Fibroblast of skin of right quadriceps (primary cell): ENCODE measurements at regions not wholly inside any gene's neighbourhood (a gene's known extent, or its start where the extent isn't known, plus 50 kb on each side); places are given as distances from the start of the nearest gene placed in this dataset.
"Not testable (repeated sequence)": the region's sequence is repeated elsewhere in the genome, so short reads cannot be mapped to it uniquely, and the experiment has no call there.

Experiments
- DNase-seq: peaks from one replicate; pipeline ENCODE4 v3.0.0-alpha.2; 2013

DNA sequence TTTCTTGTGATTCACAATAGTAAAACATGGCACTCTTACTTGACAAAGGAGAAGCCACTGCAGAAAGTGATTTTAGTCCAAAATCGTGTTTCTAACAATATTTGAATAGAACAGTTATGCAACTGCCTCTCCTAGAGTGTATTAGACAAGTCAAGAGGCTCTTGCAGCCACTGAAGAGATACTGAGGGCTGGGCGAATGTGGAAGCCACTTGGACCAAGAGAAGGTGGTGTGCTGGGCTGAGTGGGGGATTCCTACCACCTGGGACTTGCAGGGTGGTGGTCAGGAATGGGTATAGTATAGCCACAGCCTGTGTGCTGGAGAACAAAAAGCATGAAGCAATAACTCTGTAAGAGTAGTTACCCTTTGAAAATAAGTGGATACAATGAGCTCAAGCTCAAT is 223.8 kb upstream of the DNAJC19 start:
- DNase-seq = no peak

DNA sequence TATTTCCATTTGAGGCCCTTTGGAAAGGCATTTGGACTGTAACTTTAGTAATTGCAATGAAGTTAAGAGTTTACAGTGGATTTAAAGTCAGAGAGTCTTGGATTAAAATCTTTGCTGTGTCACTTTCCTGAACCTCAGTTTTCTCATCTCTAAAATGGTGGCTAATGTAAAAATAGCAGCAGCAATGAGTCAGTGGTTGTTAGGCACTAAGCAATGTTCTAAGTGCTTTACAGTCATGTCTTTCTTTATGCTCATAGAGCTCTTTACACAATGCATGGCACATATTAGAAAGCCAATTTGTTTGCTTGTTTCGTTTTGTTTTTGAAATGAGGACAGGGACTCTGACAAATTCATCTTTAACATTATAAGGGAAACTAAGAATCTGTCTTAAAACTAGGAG is 222.7 kb upstream of the DNAJC19 start:
- DNase-seq = no peak

- peak; percentile 10 for DNase-seq
Measured at GRCh38 chr3:181210275-181210674, 220.7 kb upstream of the DNAJC19 start.

DNA sequence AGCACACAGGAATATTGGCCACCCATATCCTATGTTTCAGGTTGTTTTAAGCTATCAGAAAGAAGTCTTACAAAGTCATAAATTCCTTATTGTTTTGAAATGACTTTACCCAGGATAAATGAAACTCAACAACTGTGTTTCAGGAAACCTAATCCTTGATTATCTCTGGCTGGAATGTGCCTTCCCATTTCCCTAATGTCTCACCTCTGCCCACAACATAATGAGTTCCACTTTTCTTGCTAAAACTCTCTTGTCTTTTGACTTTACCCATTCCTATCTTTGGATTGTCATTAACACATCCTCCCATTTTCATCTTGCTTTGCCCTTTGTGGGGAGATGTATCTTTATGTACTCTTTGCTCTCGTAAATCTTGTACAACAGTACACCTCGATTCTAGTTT is 200.0 kb upstream of the DNAJC19 start:
- DNase-seq = no peak

DNA sequence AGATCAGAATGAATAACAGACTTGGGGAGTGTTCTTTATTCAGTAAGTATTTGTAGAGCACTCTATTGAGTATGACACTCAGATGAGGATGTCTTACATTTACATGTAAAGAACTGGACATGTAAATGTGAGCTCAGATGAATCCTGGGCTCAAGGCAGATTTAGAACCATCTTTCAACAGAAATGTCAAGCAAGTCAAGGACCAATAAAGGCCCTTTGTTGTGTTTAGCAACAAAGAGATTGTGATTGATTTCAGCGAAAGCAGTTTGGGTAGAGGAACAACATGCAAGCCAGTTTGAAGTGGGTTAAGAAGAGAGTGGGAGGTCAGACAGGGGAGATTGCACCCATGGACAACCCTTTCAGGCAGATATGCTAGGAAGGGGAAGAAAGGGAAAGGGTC is 194.2 kb upstream of the DNAJC19 start:
- no peak for DNase-seq

DNA sequence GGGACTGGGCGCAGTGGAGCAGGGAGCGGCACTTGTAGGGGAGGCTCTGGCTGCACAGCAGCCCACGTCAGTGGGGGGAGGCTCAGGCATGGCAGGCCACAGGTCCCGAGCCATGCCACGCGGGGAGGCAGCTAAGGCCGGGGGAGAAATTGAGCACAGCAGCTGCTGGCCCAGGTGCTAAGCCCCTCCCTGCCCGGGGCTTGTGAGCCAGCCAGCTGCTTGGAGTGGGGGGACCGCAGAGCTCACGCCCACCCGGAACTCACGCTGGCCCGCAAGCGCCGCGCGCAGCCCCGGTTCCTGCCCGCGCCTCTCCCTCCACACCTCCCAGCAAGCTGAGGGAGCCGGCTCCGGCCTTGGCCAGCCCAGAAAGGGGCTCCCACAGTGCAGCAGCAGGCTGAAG is 193.5 kb upstream of the DNAJC19 start:
- DNase-seq = not testable (repeated sequence)

- no peak for DNase-seq
Measured at GRCh38 chr3:181178991-181179390, 189.5 kb upstream of the DNAJC19 start.

DNA sequence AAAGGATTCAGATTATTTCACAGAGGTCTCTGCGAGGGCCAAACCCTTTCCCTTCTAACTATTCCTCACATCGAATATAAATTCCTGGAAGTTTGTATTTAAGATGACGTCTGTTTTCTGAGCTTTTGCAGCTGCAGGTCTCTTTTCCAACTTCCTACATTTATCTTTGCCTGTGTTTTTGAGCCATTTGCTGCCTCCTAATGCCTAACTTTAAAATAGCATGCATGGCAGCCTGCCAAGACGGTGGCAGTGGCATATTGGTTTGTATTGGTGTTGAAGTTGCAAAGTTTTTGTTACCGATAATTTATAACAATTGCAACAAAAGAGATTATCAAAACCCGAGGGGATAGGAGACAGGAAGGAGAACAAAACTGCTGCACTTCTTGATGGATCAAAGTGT is 187.1 kb upstream of the DNAJC19 start:
- peak; percentile 45 for DNase-seq

DNA sequence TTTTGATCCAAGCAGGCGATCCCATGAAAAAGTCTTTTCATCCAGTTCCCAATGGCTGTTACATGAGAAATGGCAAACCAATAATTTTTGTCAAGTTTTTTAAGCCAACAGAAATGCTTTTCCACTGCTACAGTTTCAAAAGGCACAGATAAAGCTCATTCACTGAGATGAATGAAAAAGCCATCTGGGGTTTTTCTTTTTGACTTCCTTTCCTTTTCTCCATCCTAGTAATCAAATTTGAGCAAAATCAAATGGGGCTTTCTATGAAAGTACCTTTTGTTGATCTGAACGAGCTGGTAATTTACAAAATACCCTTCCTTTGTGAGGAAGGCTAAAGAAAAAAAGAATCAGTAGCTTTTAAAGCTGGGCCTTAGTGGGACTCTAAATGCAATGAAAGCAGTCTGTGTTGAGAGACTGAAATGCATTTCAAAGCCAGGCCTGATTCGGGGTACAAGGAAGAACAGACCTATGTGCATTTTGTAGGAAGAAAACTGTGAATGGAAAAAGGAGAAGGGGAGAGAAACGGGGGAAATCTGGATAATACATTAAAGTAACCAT is 185.2 kb upstream of the DNAJC19 start:
- DNase-seq = no peak

- no peak for DNase-seq
Measured at GRCh38 chr3:181174022-181174421, 184.5 kb upstream of the DNAJC19 start.

GRCh38 chr3:181173227-181173626 is 183.7 kb upstream of the DNAJC19 start:
- DNase-seq = no peak

GRCh38 chr3:181134873-181135272 is 145.3 kb upstream of the DNAJC19 start:
- no peak for DNase-seq

- no peak for DNase-seq
Measured at GRCh38 chr3:181133832-181134231, 144.3 kb upstream of the DNAJC19 start.

DNA sequence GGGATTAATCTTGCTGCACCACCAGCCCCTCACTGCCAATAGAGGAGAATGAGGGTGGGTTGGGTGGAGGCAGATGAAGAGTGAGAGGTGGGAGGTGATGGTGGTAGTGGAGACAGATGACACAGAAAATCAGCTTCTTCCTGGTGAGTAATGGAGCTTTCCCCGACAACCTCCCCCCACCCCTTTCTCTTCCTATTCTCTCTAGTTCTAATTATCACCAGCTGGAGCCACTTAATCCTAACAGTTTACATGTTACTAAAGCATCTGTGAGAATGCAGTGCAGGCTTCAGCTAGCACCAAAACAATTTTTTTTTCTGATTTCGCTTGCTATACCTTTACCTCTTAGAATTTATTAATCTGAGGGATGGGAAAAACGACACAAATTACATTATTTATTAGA is 116.1 kb upstream of the DNAJC19 start:
- DNase-seq = peak; percentile 24

GRCh38 chr3:181103605-181104004 is 114.1 kb upstream of the DNAJC19 start:
- DNase-seq = peak; percentile 1

GRCh38 chr3:181086011-181086410 is 96.5 kb upstream of the DNAJC19 start:
- no peak for DNase-seq

DNA sequence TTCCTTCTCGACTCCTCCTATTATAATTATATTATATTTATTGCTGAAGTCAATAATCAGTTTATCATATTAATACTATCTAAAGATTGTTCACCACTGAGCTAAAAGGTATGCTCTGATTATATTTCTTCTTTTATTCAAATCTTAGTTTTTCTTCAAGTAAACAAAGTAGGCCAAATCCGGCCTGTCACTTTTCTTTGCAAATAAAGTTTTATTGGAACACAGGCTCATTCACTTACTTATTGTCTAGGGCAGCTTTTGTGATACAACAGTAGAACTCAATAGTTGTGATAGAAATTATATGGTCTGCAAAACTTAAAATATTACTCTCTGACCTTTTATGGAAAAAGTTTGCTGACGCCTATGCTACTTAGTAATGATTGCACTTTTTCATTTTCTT is 92.4 kb upstream of the DNAJC19 start:
- DNase-seq = no peak

DNA sequence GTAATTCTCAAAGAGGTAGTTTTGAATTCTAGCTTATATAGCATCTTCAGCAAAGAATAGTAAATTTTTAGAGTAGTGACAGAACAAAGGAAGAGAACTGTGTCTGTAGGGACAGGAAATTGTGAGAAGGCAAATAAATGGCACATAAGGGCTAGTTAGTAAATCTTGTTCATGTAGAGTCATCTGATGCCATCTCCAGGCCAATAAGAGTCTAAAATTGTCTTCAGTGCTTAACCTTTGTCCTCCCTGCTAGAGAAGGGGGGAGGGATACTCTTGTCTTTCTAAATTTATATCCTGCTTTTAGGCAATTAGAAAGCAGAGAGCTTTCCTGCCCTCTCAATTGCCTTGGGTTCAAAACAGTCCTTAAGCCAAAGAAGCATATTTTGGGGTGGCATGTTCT is 87.0 kb upstream of the DNAJC19 start:
- DNase-seq = no peak

- DNase-seq = no peak
Measured at GRCh38 chr3:181075098-181075497, 85.6 kb upstream of the DNAJC19 start.

DNA sequence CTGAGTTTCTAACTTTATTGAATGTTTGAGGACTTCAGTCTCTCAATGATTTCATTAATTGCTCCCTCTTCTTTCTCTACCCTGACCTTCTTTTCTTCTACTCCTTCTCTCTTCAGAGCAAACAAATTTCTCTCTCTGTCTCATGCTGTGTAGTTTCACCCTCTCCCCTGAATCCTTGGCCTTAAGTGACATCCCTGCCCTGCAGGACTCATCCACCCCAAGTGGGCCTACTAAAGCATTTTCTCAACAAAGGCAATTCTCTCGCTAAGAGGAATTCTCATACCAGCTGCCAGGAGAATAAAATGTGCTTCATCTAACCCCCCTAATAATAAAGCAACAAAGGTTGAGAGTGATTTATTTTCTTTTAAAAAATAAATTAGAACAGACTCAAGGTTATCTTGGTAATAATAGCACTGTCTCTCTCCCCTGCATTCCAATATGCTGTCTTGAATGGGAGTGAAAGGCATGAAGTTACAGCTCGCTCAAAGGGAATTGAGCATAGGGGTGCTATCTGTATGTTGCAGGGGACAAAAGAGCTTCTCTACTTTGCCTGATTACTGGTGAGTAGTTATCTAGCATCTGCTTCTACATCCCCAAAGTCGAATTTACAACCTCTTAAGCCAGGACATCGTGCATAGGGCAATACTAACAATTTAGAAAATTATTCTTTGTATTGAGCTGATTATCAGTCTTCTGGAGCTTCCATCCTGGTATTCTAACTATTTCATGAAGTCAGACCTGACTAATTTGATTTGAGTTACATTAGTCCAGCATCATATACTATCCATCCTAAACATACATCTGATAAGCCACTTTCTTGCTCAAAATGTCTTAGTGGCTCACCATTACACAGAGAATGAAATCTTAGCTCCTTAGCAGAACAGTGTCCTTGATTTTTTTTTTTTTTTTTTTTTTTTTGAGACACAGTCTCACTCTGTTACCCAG is 76.9 kb upstream of the DNAJC19 start:
- no peak for DNase-seq

- DNase-seq = no peak
Measured at GRCh38 chr3:181056136-181056732, 66.7 kb upstream of the DNAJC19 start.

DNA sequence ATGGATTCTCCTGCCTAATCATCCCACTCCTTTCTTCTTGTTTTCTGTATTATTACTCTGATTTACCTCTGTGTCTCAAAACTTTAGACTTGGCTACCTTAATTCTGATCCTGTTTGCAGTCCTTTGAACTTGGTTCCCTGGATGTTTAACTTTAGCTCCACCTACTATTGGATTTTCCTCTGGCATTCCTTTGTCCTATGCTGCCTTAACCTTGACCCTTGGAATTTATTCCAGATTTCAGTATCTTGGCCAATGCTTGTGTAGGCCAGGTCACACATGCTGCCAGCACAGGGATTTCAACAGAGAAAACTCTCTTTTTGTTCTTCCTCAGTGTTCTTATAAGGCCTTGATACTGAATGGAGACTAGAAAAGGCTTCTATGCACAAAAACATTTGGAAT is 65.0 kb upstream of the DNAJC19 start:
- no peak for DNase-seq

DNA sequence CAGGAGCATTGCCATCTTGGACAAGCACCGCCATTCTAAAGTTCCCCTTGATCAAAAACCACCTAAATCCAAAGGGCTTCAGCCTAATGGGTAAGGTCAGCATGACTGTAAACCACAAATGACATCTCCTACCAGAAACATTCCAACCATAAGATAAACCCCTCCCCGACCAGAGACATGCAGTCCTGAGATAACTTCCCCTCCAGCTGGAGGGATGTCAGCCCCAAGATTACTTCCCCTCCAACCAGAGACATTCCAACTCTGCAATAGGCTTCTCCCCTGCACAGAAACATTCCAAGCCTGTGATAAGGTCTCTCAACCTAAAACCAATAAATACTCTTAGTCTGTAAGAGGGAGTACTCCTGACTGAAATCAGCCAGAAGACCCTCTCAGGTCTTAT is 62.7 kb upstream of the DNAJC19 start:
- no peak for DNase-seq

DNA sequence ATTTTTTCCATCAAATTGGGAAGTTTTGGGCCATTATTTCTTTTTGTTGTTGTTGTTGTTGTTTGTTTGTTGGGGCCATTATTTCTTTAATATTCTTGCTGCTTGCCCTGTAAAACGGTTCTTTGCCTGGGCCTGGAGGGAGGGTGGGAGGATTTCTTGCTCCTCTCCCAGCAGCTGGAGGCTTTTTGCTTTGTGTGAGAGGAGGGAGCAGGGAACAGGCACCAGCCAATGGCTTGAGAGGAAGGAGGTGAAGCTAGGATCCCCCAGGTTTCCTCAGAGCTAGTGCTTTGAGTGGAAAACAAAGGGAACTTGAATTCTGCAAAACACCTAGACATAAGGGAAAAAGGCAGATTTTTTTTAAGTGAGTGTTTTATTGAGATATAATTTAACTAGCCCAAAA is 61.2 kb upstream of the DNAJC19 start:
- DNase-seq = no peak
